ENCODE measurements at regions not wholly inside any gene's neighbourhood (a gene's known extent, or its start where the extent isn't known, plus 50 kb on each side); places are given as distances from the start of the nearest gene placed in this dataset.

DNA sequence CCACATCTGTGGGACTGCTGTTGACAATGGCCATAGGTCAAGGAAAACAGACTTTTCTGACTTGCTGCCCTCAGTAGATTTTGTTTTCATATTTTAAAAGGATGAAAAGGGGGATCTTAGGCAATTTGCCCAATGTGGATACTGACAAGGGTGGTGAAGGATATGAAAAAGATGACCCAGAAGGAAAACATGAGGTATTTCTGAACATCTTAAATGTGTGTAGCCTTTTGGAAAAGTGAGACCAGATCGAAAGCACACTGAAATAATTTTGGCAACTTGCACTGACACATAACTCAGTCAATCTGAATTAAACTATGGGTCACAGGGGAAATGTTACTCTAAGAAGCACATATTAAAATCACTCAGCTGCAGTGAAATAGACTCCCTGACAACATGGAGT is 1793.0 kb upstream of the ACO1 start:
- TF ChIP-seq, protein P1, sequence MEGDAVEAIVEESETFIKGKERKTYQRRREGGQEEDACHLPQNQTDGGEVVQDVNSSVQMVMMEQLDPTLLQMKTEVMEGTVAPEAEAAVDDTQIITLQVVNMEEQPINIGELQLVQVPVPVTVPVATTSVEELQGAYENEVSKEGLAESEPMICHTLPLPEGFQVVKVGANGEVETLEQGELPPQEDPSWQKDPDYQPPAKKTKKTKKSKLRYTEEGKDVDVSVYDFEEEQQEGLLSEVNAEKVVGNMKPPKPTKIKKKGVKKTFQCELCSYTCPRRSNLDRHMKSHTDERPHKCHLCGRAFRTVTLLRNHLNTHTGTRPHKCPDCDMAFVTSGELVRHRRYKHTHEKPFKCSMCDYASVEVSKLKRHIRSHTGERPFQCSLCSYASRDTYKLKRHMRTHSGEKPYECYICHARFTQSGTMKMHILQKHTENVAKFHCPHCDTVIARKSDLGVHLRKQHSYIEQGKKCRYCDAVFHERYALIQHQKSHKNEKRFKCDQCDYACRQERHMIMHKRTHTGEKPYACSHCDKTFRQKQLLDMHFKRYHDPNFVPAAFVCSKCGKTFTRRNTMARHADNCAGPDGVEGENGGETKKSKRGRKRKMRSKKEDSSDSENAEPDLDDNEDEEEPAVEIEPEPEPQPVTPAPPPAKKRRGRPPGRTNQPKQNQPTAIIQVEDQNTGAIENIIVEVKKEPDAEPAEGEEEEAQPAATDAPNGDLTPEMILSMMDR (IDR thresholded peaks at IDR 0.05; ENCODE audit: low read length) = no peak
- no peak for TF ChIP-seq EZH2 (IDR thresholded peaks at IDR 0.05; ENCODE audit: borderline replicate concordance, low read length)
